GM23338 (cell line): ENCODE measurements at regions not wholly inside any gene's neighbourhood (a gene's known extent, or its start where the extent isn't known, plus 50 kb on each side); places are given as distances from the start of the nearest gene placed in this dataset.

Experiments used
- ATAC-seq: fragments of 200-7000 bp; cut with Tn5 transposase; 3 replicates; pipeline ENCODE4 v1.9.1; 2020
- DNase-seq: peaks from one replicate; pipeline ENCODE4 v3.0.0-alpha.2; 2015; ENCODE audit warnings: low spot score
- H2AFZ ChIP-seq: fragments of 200-600 bp; sonication (generic); 2 replicates; pipeline ENCODE4 v1.8.0; 2016; ENCODE audit warnings: antibody characterized with exemption, mild to moderate bottlenecking, moderate library complexity
- H3F3A ChIP-seq: fragments of 200-600 bp; sonication (generic); replicated peaks from 2 replicates; pipeline ENCODE4 v1.8.0; 2017; ENCODE audit warnings: antibody characterized with exemption, mixed run types, low read depth
- H3K27ac ChIP-seq: fragments of 200-600 bp; sonication (generic); 2 replicates; pipeline ENCODE4 v1.6.1; 2016; ENCODE audit warnings: low read depth
- H3K27me3 ChIP-seq: fragments of 200-600 bp; sonication (generic); 2 replicates; pipeline ENCODE4 v1.8.0; 2016; ENCODE audit warnings: mild to moderate bottlenecking, mixed run types, moderate library complexity; ENCODE audit not compliant: insufficient read depth
- H3K36me3 ChIP-seq: fragments of 200-600 bp; sonication (generic); 2 replicates; pipeline ENCODE4 v1.8.0; 2016; ENCODE audit warnings: mild to moderate bottlenecking; ENCODE audit not compliant: insufficient read depth
- H3K4me1 ChIP-seq: fragments of 200-600 bp; sonication (generic); 2 replicates; pipeline ENCODE4 v1.8.0; 2016; ENCODE audit warnings: mild to moderate bottlenecking, moderate library complexity; ENCODE audit not compliant: insufficient read depth
- H3K4me2 ChIP-seq: fragments of 200-600 bp; sonication (generic); 2 replicates; pipeline ENCODE4 v1.7.1; 2017; ENCODE audit warnings: mixed run types
- H3K4me3 ChIP-seq: fragments of 200-600 bp; sonication (generic); 2 replicates; pipeline ENCODE4 v1.6.1; 2016; ENCODE audit warnings: mixed run types
- H3K79me2 ChIP-seq: fragments of 200-600 bp; sonication (generic); replicated peaks from 2 replicates; pipeline ENCODE4 v1.8.0; 2017; ENCODE audit warnings: mild to moderate bottlenecking; ENCODE audit not compliant: insufficient read depth
- H3K9me2 ChIP-seq: fragments of 200-600 bp; sonication (generic); 2 replicates; pipeline ENCODE4 v1.8.0; 2017; ENCODE audit not compliant: insufficient read depth
- H4K20me1 ChIP-seq: fragments of 200-600 bp; sonication (generic); replicated peaks from 2 replicates; pipeline ENCODE4 v1.8.0; 2017; ENCODE audit warnings: mild to moderate bottlenecking; ENCODE audit not compliant: insufficient read depth
- H3K27ac Mint-ChIP-seq: 2 replicates; pipeline ENCODE4 v1.8.0; 2020; ENCODE audit warnings: inconsistent platforms, mild to moderate bottlenecking, moderate library complexity, mixed read lengths
- H3K27me3 Mint-ChIP-seq: 3 replicates; pipeline ENCODE4 v1.8.0; 2022; ENCODE audit warnings: low read depth, mild to moderate bottlenecking, moderate library complexity, mixed read lengths, inconsistent platforms; ENCODE audit not compliant: insufficient read depth, poor library complexity
- H3K36me3 Mint-ChIP-seq: 3 replicates; pipeline ENCODE4 v1.8.0; 2021; ENCODE audit warnings: low read depth, mild to moderate bottlenecking, inconsistent platforms, moderate library complexity, mixed read lengths
- H3K4me1 Mint-ChIP-seq: 3 replicates; pipeline ENCODE4 v1.8.0; 2020; ENCODE audit warnings: mild to moderate bottlenecking, inconsistent platforms, mixed read lengths
- H3K4me3 Mint-ChIP-seq: 3 replicates; pipeline ENCODE4 v1.8.0; 2021; ENCODE audit warnings: moderate library complexity, mild to moderate bottlenecking, inconsistent platforms, mixed read lengths
- H3K9me3 Mint-ChIP-seq: 3 replicates; pipeline ENCODE4 v1.8.0; 2020; ENCODE audit warnings: moderate library complexity, mild to moderate bottlenecking, inconsistent platforms, mixed read lengths
- CREB1 ChIP-seq: fragments of 250-450 bp; sonication (Bioruptor Pico); IDR thresholded peaks from 2 replicates; pipeline ENCODE4 v1.5.0; 2020; ENCODE audit warnings: low read depth, mild to moderate bottlenecking, moderate library complexity
- CTCF ChIP-seq, 2 experiments: fragments of 200-600 bp in 1 of 2; sonication (generic) in 1 of 2; conservative IDR thresholded peaks; 2 replicates each; pipeline versions ENCODE4 v1.5.1 to v1.6.1; 2016 to 2017; ENCODE audit warnings: antibody characterized with exemption in 2 of 2, low read depth in 2 of 2, mild to moderate bottlenecking in 2 of 2, moderate library complexity in 1 of 2
- EZH2 ChIP-seq: fragments of 200-600 bp; sonication (generic); IDR thresholded peaks from one replicate; pipeline ENCODE4 v1.8.0; 2017; ENCODE audit warnings: antibody characterized with exemption, mild to moderate bottlenecking, low read depth; ENCODE audit not compliant: unreplicated experiment
- EZH2phosphoT487 ChIP-seq: fragments of 200-600 bp; sonication (generic); IDR thresholded peaks from one replicate; pipeline ENCODE4 v1.8.1; 2018; ENCODE audit warnings: antibody characterized with exemption; ENCODE audit not compliant: unreplicated experiment
- JUNB ChIP-seq: IDR thresholded peaks from one replicate; pipeline ENCODE4 v1.6.1; 2016; ENCODE audit warnings: antibody characterized with exemption; ENCODE audit not compliant: unreplicated experiment
- NANOG ChIP-seq: IDR thresholded peaks from 2 replicates; pipeline ENCODE4 v1.6.1; 2016; ENCODE audit warnings: antibody characterized with exemption, borderline replicate concordance
- POLR2AphosphoS5 ChIP-seq: IDR thresholded peaks from 2 replicates; pipeline ENCODE4 v1.6.1; 2016; ENCODE audit warnings: antibody characterized with exemption, low read depth
- REST ChIP-seq: IDR thresholded peaks from one replicate; pipeline ENCODE4 v1.6.1; 2018; ENCODE audit warnings: antibody characterized with exemption; ENCODE audit not compliant: unreplicated experiment
- STAT1 ChIP-seq: IDR thresholded peaks from one replicate; pipeline ENCODE4 v1.6.1; 2016; ENCODE audit warnings: antibody characterized with exemption; ENCODE audit not compliant: unreplicated experiment
- ZNF114 ChIP-seq: fragments of 250-450 bp; sonication (Bioruptor Pico); IDR thresholded peaks from 2 replicates; pipeline ENCODE4 v1.5.0; 2020; ENCODE audit warnings: mild to moderate bottlenecking, moderate library complexity
- ZNF331 ChIP-seq: fragments of 250-450 bp; sonication (Bioruptor Pico); IDR thresholded peaks from 2 replicates; pipeline ENCODE4 v1.5.0; 2020; ENCODE audit warnings: low read depth, mild to moderate bottlenecking, moderate library complexity
- TF ChIP-seq, protein P1 (sequence below): IDR thresholded peaks from 2 replicates; pipeline ENCODE4 v1.6.1; 2016; ENCODE audit warnings: antibody characterized with exemption
- TF ChIP-seq, protein P2 (sequence below): fragments of 250-450 bp; sonication (Bioruptor Pico); IDR thresholded peaks from 2 replicates; pipeline ENCODE4 v1.5.0; 2020; ENCODE audit warnings: mild to moderate bottlenecking, moderate library complexity

- H3K27ac ChIP-seq: no peak overlapping the region
- no peak overlapping the region for H2AFZ ChIP-seq
- no peaks in the 10 kb centered on the region for H3K27me3 ChIP-seq
- no peaks in the 10 kb centered on the region for H3K79me2 ChIP-seq
- no peaks in the 10 kb centered on the region for H3K36me3 ChIP-seq
- Mint-ChIP-seq H3K36me3 (no peaks in the 10 kb centered on the region), H3K27ac (no peak overlapping the region), H3K27me3 (peaks cover 7% of the 10 kb centered on the region), H3K9me3 (no peaks in the 10 kb centered on the region), H3K4me1 (peaks cover 12% of the 10 kb centered on the region), H3K4me3 (no peak overlapping the region)
- H3K9me2 ChIP-seq: 0 out of 2 replicates have a peak, but pooled peaks cover 2% of the 10 kb centered on the region
- H3K4me2 ChIP-seq: no peak overlapping the region
- no peaks in the 10 kb centered on the region for H4K20me1 ChIP-seq
- DNase-seq (no peak), ATAC-seq (no peak)
- TF ChIP-seq, protein P1, sequence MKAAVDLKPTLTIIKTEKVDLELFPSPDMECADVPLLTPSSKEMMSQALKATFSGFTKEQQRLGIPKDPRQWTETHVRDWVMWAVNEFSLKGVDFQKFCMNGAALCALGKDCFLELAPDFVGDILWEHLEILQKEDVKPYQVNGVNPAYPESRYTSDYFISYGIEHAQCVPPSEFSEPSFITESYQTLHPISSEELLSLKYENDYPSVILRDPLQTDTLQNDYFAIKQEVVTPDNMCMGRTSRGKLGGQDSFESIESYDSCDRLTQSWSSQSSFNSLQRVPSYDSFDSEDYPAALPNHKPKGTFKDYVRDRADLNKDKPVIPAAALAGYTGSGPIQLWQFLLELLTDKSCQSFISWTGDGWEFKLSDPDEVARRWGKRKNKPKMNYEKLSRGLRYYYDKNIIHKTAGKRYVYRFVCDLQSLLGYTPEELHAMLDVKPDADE: no peak
- TF ChIP-seq NANOG: no peak
- no peak for TF ChIP-seq ZNF114 (CRISPR knock-in tag)
- TF ChIP-seq POLR2AphosphoS5: no peak
- TF ChIP-seq STAT1: no peak
- TF ChIP-seq, protein P2, sequence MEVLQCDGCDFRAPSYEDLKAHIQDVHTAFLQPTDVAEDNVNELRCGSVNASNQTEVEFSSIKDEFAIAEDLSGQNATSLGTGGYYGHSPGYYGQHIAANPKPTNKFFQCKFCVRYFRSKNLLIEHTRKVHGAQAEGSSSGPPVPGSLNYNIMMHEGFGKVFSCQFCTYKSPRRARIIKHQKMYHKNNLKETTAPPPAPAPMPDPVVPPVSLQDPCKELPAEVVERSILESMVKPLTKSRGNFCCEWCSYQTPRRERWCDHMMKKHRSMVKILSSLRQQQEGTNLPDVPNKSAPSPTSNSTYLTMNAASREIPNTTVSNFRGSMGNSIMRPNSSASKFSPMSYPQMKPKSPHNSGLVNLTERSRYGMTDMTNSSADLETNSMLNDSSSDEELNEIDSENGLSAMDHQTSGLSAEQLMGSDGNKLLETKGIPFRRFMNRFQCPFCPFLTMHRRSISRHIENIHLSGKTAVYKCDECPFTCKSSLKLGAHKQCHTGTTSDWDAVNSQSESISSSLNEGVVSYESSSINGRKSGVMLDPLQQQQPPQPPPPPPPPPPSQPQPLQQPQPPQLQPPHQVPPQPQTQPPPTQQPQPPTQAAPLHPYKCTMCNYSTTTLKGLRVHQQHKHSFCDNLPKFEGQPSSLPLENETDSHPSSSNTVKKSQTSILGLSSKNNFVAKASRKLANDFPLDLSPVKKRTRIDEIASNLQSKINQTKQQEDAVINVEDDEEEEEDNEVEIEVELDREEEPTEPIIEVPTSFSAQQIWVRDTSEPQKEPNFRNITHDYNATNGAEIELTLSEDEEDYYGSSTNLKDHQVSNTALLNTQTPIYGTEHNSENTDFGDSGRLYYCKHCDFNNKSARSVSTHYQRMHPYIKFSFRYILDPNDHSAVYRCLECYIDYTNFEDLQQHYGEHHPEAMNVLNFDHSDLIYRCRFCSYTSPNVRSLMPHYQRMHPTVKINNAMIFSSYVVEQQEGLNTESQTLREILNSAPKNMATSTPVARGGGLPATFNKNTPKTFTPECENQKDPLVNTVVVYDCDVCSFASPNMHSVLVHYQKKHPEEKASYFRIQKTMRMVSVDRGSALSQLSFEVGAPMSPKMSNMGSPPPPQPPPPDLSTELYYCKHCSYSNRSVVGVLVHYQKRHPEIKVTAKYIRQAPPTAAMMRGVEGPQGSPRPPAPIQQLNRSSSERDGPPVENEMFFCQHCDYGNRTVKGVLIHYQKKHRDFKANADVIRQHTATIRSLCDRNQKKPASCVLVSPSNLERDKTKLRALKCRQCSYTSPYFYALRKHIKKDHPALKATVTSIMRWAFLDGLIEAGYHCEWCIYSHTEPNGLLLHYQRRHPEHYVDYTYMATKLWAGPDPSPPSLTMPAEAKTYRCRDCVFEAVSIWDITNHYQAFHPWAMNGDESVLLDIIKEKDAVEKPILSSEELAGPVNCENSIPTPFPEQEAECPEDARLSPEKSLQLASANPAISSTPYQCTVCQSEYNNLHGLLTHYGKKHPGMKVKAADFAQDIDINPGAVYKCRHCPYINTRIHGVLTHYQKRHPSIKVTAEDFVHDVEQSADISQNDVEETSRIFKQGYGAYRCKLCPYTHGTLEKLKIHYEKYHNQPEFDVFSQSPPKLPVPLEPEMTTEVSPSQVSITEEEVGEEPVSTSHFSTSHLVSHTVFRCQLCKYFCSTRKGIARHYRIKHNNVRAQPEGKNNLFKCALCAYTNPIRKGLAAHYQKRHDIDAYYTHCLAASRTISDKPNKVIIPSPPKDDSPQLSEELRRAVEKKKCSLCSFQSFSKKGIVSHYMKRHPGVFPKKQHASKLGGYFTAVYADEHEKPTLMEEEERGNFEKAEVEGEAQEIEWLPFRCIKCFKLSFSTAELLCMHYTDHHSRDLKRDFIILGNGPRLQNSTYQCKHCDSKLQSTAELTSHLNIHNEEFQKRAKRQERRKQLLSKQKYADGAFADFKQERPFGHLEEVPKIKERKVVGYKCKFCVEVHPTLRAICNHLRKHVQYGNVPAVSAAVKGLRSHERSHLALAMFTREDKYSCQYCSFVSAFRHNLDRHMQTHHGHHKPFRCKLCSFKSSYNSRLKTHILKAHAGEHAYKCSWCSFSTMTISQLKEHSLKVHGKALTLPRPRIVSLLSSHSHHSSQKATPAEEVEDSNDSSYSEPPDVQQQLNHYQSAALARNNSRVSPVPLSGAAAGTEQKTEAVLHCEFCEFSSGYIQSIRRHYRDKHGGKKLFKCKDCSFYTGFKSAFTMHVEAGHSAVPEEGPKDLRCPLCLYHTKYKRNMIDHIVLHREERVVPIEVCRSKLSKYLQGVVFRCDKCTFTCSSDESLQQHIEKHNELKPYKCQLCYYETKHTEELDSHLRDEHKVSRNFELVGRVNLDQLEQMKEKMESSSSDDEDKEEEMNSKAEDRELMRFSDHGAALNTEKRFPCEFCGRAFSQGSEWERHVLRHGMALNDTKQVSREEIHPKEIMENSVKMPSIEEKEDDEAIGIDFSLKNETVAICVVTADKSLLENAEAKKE (CRISPR knock-in tag): no peak
- no peak for TF ChIP-seq JUNB
- TF ChIP-seq REST: no peak
- TF ChIP-seq CTCF (conservative IDR thresholded peaks at IDR 0.05; ENCODE audit: low read depth in 2 of 2): no peak
- no peak for TF ChIP-seq CREB1 (CRISPR knock-in tag)
- no peak for TF ChIP-seq EZH2
- TF ChIP-seq EZH2phosphoT487: no peak
- TF ChIP-seq ZNF331: no peak
- H3F3A ChIP-seq: no peaks in the 10 kb centered on the region
- no peaks in the 10 kb centered on the region for H3K4me1 ChIP-seq
- no peak overlapping the region for H3K4me3 ChIP-seq
These were observed 107.2 kb upstream of the FOXF1 start for GRCh38 chr16:86403085-86403484.
